ENCODE measurements at regions not wholly inside any gene's neighbourhood (a gene's known extent, or its start where the extent isn't known, plus 50 kb on each side); places are given as distances from the start of the nearest gene placed in this dataset.

DNA sequence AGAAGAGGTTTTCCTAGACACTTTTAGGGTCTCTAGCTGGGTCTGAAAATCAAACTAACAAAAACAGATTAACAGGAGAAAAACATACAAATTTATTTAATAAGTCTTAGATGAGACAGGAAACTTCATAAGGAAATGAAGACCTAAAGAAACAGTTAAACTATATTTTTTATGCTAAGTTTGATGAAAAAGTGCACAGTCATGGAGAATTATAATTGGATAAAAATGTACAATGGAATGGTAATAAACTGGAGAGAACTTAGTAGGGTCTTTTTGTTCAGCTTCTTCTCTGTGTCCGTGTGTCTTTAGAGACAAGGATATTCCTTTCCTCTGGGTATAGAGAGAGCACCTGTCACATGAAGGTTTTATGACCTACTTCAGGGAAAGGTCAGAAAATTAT lies 323.4 kb downstream of the RAB38 start:
- no peaks in the 10 kb centered on the region for H3K27me3 ChIP-seq (ENCODE audit: control insufficient read depth in 4 of 4, insufficient read depth in 4 of 4, low read length in 3 of 4)
- TF ChIP-seq NR2F2 (IDR thresholded peaks at IDR 0.05) (no peak), GABPA (IDR thresholded peaks at IDR 0.05 in 1 of 2, conservative IDR thresholded peaks at IDR 0.05 in 1 of 2) (no peak)
- WGBS: 61% methylated on average over 1 of the region's 1 CpG
- no peak for DNase-seq (ENCODE audit: low spot score)
- H3K4me3 ChIP-seq (ENCODE audit: low read depth in 1 of 3, low read length in 3 of 3): no peak overlapping the region
- no peak overlapping the region for H3K9ac ChIP-seq (ENCODE audit: low read depth in 1 of 2, low read length in 2 of 2)
- H3K4me1 ChIP-seq (ENCODE audit: control insufficient read depth in 4 of 4, insufficient read depth in 4 of 4, low read length in 3 of 4): no peaks in the 10 kb centered on the region
- no peaks in the 10 kb centered on the region for H3K9me3 ChIP-seq (ENCODE audit: control insufficient read depth in 4 of 4, low read length in 3 of 4)
- H3K27ac ChIP-seq (ENCODE audit: low read depth in 1 of 2, low read length in 2 of 2): no peak overlapping the region
- H3K36me3 ChIP-seq (ENCODE audit: control insufficient read depth in 4 of 4, insufficient read depth in 3 of 4, low read depth in 1 of 4, low read length in 3 of 4): no peaks in the 10 kb centered on the region

DNA sequence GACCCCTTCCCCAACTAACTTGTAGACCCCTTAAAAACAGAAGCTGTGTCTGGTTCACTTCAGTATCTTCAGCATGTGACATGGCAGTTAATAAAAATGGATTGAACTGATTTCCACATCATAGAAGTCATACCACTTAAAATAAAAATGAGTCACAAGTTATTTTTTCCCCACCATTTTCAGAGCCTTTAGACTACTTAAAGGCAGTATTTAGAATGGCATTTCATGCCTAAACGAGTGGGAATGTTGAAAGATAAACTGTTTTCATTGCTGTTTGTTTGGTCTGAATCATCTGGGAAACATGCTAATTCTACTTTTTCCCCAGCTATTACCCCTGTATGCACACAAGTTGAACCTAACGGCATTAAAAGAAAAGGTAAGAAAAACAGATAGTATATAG lies 324.0 kb downstream of the RAB38 start:
- Histone ChIP-seq H3K27ac (ENCODE audit: low read depth in 1 of 2, low read length in 2 of 2) (no peak overlapping the region), H3K36me3 (ENCODE audit: control insufficient read depth in 4 of 4, insufficient read depth in 3 of 4, low read depth in 1 of 4, low read length in 3 of 4) (no peaks in the 10 kb centered on the region), H3K4me1 (ENCODE audit: control insufficient read depth in 4 of 4, insufficient read depth in 4 of 4, low read length in 3 of 4) (no peaks in the 10 kb centered on the region), H3K4me3 (ENCODE audit: low read depth in 1 of 3, low read length in 3 of 3) (no peak overlapping the region), H3K9me3 (ENCODE audit: control insufficient read depth in 4 of 4, low read length in 3 of 4) (no peaks in the 10 kb centered on the region), H3K9ac (ENCODE audit: low read depth in 1 of 2, low read length in 2 of 2) (no peak overlapping the region), H3K27me3 (ENCODE audit: control insufficient read depth in 4 of 4, insufficient read depth in 4 of 4, low read length in 3 of 4) (no peaks in the 10 kb centered on the region)
- 45% methylated on average over 2 of the region's 2 CpGs for WGBS
- TF ChIP-seq GABPA (IDR thresholded peaks at IDR 0.05 in 1 of 2, conservative IDR thresholded peaks at IDR 0.05 in 1 of 2): no peak
- no peak for TF ChIP-seq RAD21 (IDR thresholded peaks at IDR 0.05)
- TF ChIP-seq HNF4G (IDR thresholded peaks at IDR 0.05): no peak
- no peak for TF ChIP-seq SP1 (IDR thresholded peaks at IDR 0.05)
- no peak for TF ChIP-seq HNF4A (conservative IDR thresholded peaks at IDR 0.05)
- TF ChIP-seq FOXA2 (IDR thresholded peaks at IDR 0.05): no peak
- DNase-seq (ENCODE audit: low spot score): no peak

DNA sequence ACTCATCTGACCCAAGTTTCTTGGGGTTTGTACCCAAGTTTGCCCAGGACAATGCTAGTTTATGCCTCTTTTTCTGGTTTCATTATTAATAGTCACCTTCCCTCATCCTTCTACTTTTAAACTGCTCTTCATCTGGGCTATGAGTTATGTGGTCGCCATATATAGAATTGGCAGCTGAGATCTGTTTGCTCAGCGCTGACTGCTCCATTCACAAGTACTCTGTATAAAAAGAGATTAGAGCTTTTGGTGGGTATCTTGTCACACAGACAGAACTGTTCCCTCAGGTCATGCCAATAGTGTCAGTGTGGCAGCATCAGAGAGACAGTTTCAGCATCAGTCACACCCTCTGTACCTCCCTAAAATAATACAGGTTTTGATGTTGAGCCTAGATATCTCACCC lies 326.0 kb downstream of the RAB38 start:
- Histone ChIP-seq H3K4me1 (ENCODE audit: control insufficient read depth in 4 of 4, insufficient read depth in 4 of 4, low read length in 3 of 4) (no peaks in the 10 kb centered on the region), H3K36me3 (ENCODE audit: control insufficient read depth in 4 of 4, insufficient read depth in 3 of 4, low read depth in 1 of 4, low read length in 3 of 4) (no peaks in the 10 kb centered on the region), H3K27me3 (ENCODE audit: control insufficient read depth in 4 of 4, insufficient read depth in 4 of 4, low read length in 3 of 4) (no peaks in the 10 kb centered on the region), H3K9me3 (ENCODE audit: control insufficient read depth in 4 of 4, low read length in 3 of 4) (no peaks in the 10 kb centered on the region), H3K9ac (ENCODE audit: low read depth in 1 of 2, low read length in 2 of 2) (no peak overlapping the region), H3K4me3 (ENCODE audit: low read depth in 1 of 3, low read length in 3 of 3) (no peak overlapping the region), H3K27ac (ENCODE audit: low read depth in 1 of 2, low read length in 2 of 2) (no peak overlapping the region)
- TF ChIP-seq, protein P1, sequence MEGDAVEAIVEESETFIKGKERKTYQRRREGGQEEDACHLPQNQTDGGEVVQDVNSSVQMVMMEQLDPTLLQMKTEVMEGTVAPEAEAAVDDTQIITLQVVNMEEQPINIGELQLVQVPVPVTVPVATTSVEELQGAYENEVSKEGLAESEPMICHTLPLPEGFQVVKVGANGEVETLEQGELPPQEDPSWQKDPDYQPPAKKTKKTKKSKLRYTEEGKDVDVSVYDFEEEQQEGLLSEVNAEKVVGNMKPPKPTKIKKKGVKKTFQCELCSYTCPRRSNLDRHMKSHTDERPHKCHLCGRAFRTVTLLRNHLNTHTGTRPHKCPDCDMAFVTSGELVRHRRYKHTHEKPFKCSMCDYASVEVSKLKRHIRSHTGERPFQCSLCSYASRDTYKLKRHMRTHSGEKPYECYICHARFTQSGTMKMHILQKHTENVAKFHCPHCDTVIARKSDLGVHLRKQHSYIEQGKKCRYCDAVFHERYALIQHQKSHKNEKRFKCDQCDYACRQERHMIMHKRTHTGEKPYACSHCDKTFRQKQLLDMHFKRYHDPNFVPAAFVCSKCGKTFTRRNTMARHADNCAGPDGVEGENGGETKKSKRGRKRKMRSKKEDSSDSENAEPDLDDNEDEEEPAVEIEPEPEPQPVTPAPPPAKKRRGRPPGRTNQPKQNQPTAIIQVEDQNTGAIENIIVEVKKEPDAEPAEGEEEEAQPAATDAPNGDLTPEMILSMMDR (IDR thresholded peaks at IDR 0.05; ENCODE audit: low read depth, low read length, missing input control): no peak
- TF ChIP-seq EGR1 (IDR thresholded peaks at IDR 0.05; ENCODE audit: low read depth in 2 of 2) (no peak), TAF1 (conservative IDR thresholded peaks at IDR 0.05) (no peak), JUND (IDR thresholded peaks at IDR 0.05) (no peak), FOXA1 (IDR thresholded peaks at IDR 0.05) (no peak), FOXA2 (IDR thresholded peaks at IDR 0.05) (no peak), RAD21 (IDR thresholded peaks at IDR 0.05) (no peak), GABPA (IDR thresholded peaks at IDR 0.05 in 1 of 2, conservative IDR thresholded peaks at IDR 0.05 in 1 of 2) (no peak)
- TF ChIP-seq, protein P2, sequence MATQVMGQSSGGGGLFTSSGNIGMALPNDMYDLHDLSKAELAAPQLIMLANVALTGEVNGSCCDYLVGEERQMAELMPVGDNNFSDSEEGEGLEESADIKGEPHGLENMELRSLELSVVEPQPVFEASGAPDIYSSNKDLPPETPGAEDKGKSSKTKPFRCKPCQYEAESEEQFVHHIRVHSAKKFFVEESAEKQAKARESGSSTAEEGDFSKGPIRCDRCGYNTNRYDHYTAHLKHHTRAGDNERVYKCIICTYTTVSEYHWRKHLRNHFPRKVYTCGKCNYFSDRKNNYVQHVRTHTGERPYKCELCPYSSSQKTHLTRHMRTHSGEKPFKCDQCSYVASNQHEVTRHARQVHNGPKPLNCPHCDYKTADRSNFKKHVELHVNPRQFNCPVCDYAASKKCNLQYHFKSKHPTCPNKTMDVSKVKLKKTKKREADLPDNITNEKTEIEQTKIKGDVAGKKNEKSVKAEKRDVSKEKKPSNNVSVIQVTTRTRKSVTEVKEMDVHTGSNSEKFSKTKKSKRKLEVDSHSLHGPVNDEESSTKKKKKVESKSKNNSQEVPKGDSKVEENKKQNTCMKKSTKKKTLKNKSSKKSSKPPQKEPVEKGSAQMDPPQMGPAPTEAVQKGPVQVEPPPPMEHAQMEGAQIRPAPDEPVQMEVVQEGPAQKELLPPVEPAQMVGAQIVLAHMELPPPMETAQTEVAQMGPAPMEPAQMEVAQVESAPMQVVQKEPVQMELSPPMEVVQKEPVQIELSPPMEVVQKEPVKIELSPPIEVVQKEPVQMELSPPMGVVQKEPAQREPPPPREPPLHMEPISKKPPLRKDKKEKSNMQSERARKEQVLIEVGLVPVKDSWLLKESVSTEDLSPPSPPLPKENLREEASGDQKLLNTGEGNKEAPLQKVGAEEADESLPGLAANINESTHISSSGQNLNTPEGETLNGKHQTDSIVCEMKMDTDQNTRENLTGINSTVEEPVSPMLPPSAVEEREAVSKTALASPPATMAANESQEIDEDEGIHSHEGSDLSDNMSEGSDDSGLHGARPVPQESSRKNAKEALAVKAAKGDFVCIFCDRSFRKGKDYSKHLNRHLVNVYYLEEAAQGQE (IDR thresholded peaks at IDR 0.05): no peak
- TF ChIP-seq, protein P3, sequence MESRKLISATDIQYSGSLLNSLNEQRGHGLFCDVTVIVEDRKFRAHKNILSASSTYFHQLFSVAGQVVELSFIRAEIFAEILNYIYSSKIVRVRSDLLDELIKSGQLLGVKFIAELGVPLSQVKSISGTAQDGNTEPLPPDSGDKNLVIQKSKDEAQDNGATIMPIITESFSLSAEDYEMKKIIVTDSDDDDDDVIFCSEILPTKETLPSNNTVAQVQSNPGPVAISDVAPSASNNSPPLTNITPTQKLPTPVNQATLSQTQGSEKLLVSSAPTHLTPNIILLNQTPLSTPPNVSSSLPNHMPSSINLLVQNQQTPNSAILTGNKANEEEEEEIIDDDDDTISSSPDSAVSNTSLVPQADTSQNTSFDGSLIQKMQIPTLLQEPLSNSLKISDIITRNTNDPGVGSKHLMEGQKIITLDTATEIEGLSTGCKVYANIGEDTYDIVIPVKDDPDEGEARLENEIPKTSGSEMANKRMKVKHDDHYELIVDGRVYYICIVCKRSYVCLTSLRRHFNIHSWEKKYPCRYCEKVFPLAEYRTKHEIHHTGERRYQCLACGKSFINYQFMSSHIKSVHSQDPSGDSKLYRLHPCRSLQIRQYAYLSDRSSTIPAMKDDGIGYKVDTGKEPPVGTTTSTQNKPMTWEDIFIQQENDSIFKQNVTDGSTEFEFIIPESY (IDR thresholded peaks at IDR 0.05): no peak
- WGBS: 84% methylated on average over 2 of the region's 2 CpGs
- DNase-seq (ENCODE audit: low spot score): no peak

Data from liver (tissue), 8 donors.